Astrocyte (in vitro differentiated cells and primary cell): ENCODE measurements at regions not wholly inside any gene's neighbourhood (a gene's known extent, or its start where the extent isn't known, plus 50 kb on each side); places are given as distances from the start of the nearest gene placed in this dataset.

Experiments used
- EZH2 ChIP-seq: IDR thresholded peaks from 2 replicates; pipeline ENCODE4 v1.6.1; 2012; ENCODE audit warnings: mild to moderate bottlenecking, low read length, inconsistent platforms; ENCODE audit not compliant: insufficient read depth
- TF ChIP-seq, protein P1 (sequence below): IDR thresholded peaks from 2 replicates; pipeline ENCODE4 v1.5.1; 2011; ENCODE audit warnings: low read depth, mild to moderate bottlenecking, inconsistent platforms, low read length, moderate library complexity; ENCODE audit not compliant: insufficient read depth

DNA sequence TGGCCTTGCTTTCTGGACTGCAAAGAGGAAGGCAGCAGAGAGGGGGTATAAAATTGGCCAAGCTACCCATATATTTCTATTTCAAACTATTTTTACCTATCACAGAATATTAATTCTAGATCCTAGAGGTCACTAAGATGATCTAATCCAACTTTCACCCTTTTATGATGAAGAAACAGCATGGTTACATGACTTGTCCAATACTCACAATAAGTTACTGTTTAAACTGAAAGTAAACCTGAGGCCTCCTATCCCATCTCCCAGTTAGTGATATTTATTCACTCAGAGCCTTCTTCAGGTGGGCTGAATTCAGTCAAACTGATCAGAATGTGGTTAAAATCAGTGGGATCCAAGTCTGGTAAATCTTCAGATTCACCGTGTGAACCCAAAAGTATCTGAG lies 1345.1 kb downstream of the XPNPEP1 start:
- TF ChIP-seq, protein P1, sequence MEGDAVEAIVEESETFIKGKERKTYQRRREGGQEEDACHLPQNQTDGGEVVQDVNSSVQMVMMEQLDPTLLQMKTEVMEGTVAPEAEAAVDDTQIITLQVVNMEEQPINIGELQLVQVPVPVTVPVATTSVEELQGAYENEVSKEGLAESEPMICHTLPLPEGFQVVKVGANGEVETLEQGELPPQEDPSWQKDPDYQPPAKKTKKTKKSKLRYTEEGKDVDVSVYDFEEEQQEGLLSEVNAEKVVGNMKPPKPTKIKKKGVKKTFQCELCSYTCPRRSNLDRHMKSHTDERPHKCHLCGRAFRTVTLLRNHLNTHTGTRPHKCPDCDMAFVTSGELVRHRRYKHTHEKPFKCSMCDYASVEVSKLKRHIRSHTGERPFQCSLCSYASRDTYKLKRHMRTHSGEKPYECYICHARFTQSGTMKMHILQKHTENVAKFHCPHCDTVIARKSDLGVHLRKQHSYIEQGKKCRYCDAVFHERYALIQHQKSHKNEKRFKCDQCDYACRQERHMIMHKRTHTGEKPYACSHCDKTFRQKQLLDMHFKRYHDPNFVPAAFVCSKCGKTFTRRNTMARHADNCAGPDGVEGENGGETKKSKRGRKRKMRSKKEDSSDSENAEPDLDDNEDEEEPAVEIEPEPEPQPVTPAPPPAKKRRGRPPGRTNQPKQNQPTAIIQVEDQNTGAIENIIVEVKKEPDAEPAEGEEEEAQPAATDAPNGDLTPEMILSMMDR, result no peak
- no peak for TF ChIP-seq EZH2
